B cell (primary cell): ENCODE measurements at regions not wholly inside any gene's neighbourhood (a gene's known extent, or its start where the extent isn't known, plus 50 kb on each side); places are given as distances from the start of the nearest gene placed in this dataset.

Experiments used
- ATAC-seq: fragments of 200-7000 bp; cut with Tn5 transposase; one replicate; pipeline ENCODE4 v1.10.0; 2021; ENCODE audit warnings: low read depth, mild to moderate bottlenecking, moderate number of reproducible peaks, moderate library complexity
- CTCF ChIA-PET: fragments of 350-600 bp; sonication (Branson Sonifier 250); formaldehyde crosslinking; loops from one replicate; lab custom pipeline; 2021; ENCODE audit warnings: antibody characterized with exemption, inconsistent platforms; lab: Charles Lee
- POLR2A ChIA-PET: fragments of 350-600 bp; sonication (Branson Sonifier 250); formaldehyde crosslinking; loops from one replicate; lab custom pipeline; 2021; ENCODE audit warnings: antibody characterized with exemption; lab: Charles Lee
- DNase-seq: peaks from one replicate; pipeline ENCODE4 v3.0.0; 2013
- H2AFZ ChIP-seq: 2 replicates; pipeline ENCODE4 v1.6.1; 2012; ENCODE audit warnings: mild to moderate bottlenecking, low read depth, low read length; ENCODE audit not compliant: insufficient read depth, poor library complexity, severe bottlenecking
- H3K27ac ChIP-seq, 2 donors: 1 replicate in 1 of 2; 2 replicates in 1 of 2; pipeline ENCODE4 v1.5.1; 2012 to 2013; ENCODE audit warnings: low read length in 2 of 2, mild to moderate bottlenecking in 2 of 2, moderate library complexity in 1 of 2
- H3K27me3 ChIP-seq, 4 experiments: fragments of 200-600 bp in 1 of 4; sonication (generic) in 1 of 4; replicated peaks in 1 of 4; 1 replicate in 2 of 4; 2 replicates in 2 of 4; pipeline versions ENCODE4 v1.6.1 to v1.7.0; 2013 to 2016; ENCODE audit warnings: low read length in 3 of 4, mild to moderate bottlenecking in 2 of 4, mixed read lengths in 1 of 4, moderate library complexity in 1 of 4; ENCODE audit not compliant: insufficient read depth in 4 of 4, control insufficient read depth in 3 of 4; ENCODE audit errors: control extremely low read depth in 1 of 4
- H3K36me3 ChIP-seq, 2 experiments: replicated peaks in 1 of 2; 1 replicate in 1 of 2; 2 replicates in 1 of 2; pipeline versions ENCODE4 v1.6.1 to v1.7.1; 2013; ENCODE audit warnings: low read length in 1 of 2; ENCODE audit not compliant: insufficient read depth in 2 of 2, control insufficient read depth in 1 of 2; ENCODE audit errors: control extremely low read depth in 1 of 2, extremely low read depth in 1 of 2
- H3K4me1 ChIP-seq, 2 donors: fragments of 200-600 bp in 1 of 2; sonication (generic) in 1 of 2; 1 replicate in 1 of 2; 2 replicates in 1 of 2; pipeline versions ENCODE4 v1.5.1 to v1.6.1; 2013 to 2017; ENCODE audit warnings: low read length in 2 of 2; ENCODE audit not compliant: control insufficient read depth in 2 of 2, insufficient read depth in 2 of 2
- H3K4me2 ChIP-seq: replicated peaks from 2 replicates; pipeline ENCODE3; 2012; ENCODE audit warnings: mild to moderate bottlenecking, low read depth, low read length; ENCODE audit not compliant: poor library complexity, severe bottlenecking
- H3K4me3 ChIP-seq, 5 experiments: fragments of 200-600 bp in 1 of 5; sonication (generic) in 1 of 5; 1 replicate in 3 of 5; 2 replicates in 2 of 5; pipeline versions ENCODE4 v1.5.1 to v1.7.0; 2011 to 2016; ENCODE audit warnings: low read length in 4 of 5, mild to moderate bottlenecking in 4 of 5, low read depth in 2 of 5, control low read depth in 1 of 5, moderate library complexity in 1 of 5; ENCODE audit not compliant: insufficient read depth in 1 of 5; ENCODE audit errors: control extremely low read depth in 1 of 5, extremely low read depth in 1 of 5
- H3K79me2 ChIP-seq: fragments of 200-600 bp; sonication (generic); one replicate; pipeline ENCODE4 v1.6.0; 2016; ENCODE audit warnings: low read length; ENCODE audit not compliant: control insufficient read depth, insufficient read depth
- H3K9ac ChIP-seq: fragments of 200-600 bp; sonication (generic); 2 replicates; pipeline ENCODE4 v1.6.1; 2017; ENCODE audit warnings: mild to moderate bottlenecking, low read length, moderate library complexity
- H3K9me3 ChIP-seq, 3 donors: one replicate each; pipeline versions ENCODE4 v1.6.1 to v1.7.1; 2013; ENCODE audit warnings: low read length in 2 of 3; ENCODE audit not compliant: control insufficient read depth in 2 of 3, insufficient read depth in 1 of 3; ENCODE audit errors: control extremely low read depth in 1 of 3
- H4K20me1 ChIP-seq: 2 replicates; pipeline ENCODE4 v1.6.0; 2012; ENCODE audit warnings: mild to moderate bottlenecking, low read length; ENCODE audit not compliant: insufficient read depth, control insufficient read depth, poor library complexity, severe bottlenecking
- H3K27ac Mint-ChIP-seq: one replicate; pipeline ENCODE4 v1.8.0; 2021; ENCODE audit warnings: mixed read lengths
- H3K27me3 Mint-ChIP-seq: one replicate; pipeline ENCODE4 v1.8.0; 2021; ENCODE audit warnings: mixed read lengths
- H3K4me1 Mint-ChIP-seq: one replicate; pipeline ENCODE4 v1.8.0; 2021; ENCODE audit warnings: mixed read lengths
- H3K4me3 Mint-ChIP-seq: one replicate; pipeline ENCODE4 v1.8.0; 2021; ENCODE audit warnings: mixed read lengths
- H3K9me3 Mint-ChIP-seq: one replicate; pipeline ENCODE4 v1.8.0; 2022; ENCODE audit warnings: mixed read lengths; ENCODE audit not compliant: insufficient read depth
- CTCF ChIP-seq: fragments of 200-600 bp; IDR thresholded peaks from one replicate; pipeline ENCODE4 v1.8.0; 2022; ENCODE audit warnings: antibody characterized with exemption, mild to moderate bottlenecking
- EZH2 ChIP-seq: IDR thresholded peaks from 2 replicates; pipeline ENCODE4 v1.6.1; 2012; ENCODE audit warnings: borderline replicate concordance, low read depth, mild to moderate bottlenecking, moderate library complexity, low read length; ENCODE audit not compliant: insufficient read depth, poor library complexity, severe bottlenecking
- WGBS: methylation state at CpG from one replicate; pipeline ENCODE4 v1.1.5; 2013; ENCODE audit warnings: missing lambda C conversion rate; ENCODE audit not compliant: insufficient coverage; 5-methylcytosine and 5-hydroxymethylcytosine counted together
- intact Hi-C: fragments of 100-400 bp; cut with micrococcal nuclease; formaldehyde crosslinking; loops from one replicate; pipeline ENCODE4 v1.10.0; 2022

- ATAC-seq, result no peak
Observed at GRCh38 chr6:18600255-18600654, 213.1 kb downstream of the RNF144B start.

DNA sequence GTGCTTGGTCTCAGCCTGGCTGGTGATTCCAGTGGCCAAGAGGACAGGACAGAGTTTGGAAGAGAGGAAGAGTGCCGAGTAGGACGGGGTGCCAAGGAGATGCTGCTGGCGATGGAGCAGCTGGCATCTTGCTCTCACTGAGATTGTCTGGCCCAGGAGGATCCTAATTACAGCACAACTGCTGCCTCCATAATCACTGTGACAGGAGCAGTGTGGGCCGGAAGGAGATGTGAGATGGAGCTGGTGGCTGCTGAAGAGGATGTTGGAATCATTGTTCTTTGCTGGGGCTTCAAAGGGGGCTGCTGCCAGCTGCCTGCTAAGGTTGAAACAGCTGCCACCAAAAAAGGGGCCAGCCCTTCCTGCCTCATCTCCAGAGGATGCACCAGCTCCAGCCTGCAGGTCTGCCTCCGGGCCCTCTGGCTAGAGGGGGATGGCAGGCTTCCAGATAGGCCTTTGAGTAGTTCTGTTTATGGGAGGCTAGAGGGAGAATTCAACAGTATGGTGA lies 214.4 kb downstream of the RNF144B start:
- H3K4me3 Mint-ChIP-seq, result no peak overlapping the region

More at GRCh38 chr6:18600255-18600654, 213.1 kb downstream of the RNF144B start:
- Histone ChIP-seq H3K4me3 (no peak overlapping the region), H3K27ac (no peak overlapping the region), H3K4me2 (no peak overlapping the region), H3K9ac (no peak overlapping the region), H3K36me3 (no peaks in the 10 kb centered on the region), H3K9me3 (no peaks in the 10 kb centered on the region), H2AFZ (no peak overlapping the region), H3K79me2 (no peaks in the 10 kb centered on the region), H4K20me1 (no peaks in the 10 kb centered on the region), H3K4me1 (no peaks in the 10 kb centered on the region), H3K27me3 (peaks cover 0 to 4% (median 0%) of the 10 kb centered on the region in 4 experiments)
- no CpG with 5 or more reads among the region's 2 CpGs for WGBS
- intact Hi-C loops, result no loop called here
- ChIA-PET CTCF (no interaction called here), POLR2A (no interaction called here)
- Mint-ChIP-seq H3K27ac (no peak overlapping the region), H3K9me3 (no peaks in the 10 kb centered on the region), H3K27me3 (peaks cover 24% of the 10 kb centered on the region), H3K4me1 (peaks cover 3% of the 10 kb centered on the region), H3K4me3 (no peak overlapping the region)
- TF ChIP-seq EZH2, result no peak
- TF ChIP-seq CTCF, result no peak
- no peak for DNase-seq

More for the DNA sequence above, 214.4 kb downstream of the RNF144B start:
- no peaks in the 10 kb centered on the region for H3K79me2 ChIP-seq
- H3K36me3 ChIP-seq, result no peaks in the 10 kb centered on the region
- no peak overlapping the region for H3K4me2 ChIP-seq
- no peak overlapping the region for H3K9ac ChIP-seq
- intact Hi-C loops, result no loop called here
- 94% methylated on average over 5 of the region's 5 CpGs for WGBS
- TF ChIP-seq CTCF (no peak), EZH2 (no peak)
- no peaks in the 10 kb centered on the region for H3K9me3 ChIP-seq
- H3K27ac ChIP-seq, result no peak overlapping the region
- ChIA-PET CTCF (no interaction called here), POLR2A (no interaction called here)
- Mint-ChIP-seq H3K4me1 (no peaks in the 10 kb centered on the region), H3K27ac (no peak overlapping the region), H3K27me3 (peaks cover 25% of the 10 kb centered on the region), H3K9me3 (no peaks in the 10 kb centered on the region)
- no peaks in the 10 kb centered on the region for H3K4me1 ChIP-seq
- no peak for DNase-seq
- no peak overlapping the region for H2AFZ ChIP-seq
- H3K27me3 ChIP-seq, result peaks cover 0 to 4% (median 0%) of the 10 kb centered on the region in 4 experiments
- ATAC-seq, result no peak
- no peaks in the 10 kb centered on the region for H4K20me1 ChIP-seq
- H3K4me3 ChIP-seq, result no peak overlapping the region
